RKO (cell line): ENCODE measurements at regions not wholly inside any gene's neighbourhood (a gene's known extent, or its start where the extent isn't known, plus 50 kb on each side); places are given as distances from the start of the nearest gene placed in this dataset.

Experiments
- DNase-seq: peaks from one replicate; pipeline ENCODE4 v3.0.0-alpha.2; 2016; ENCODE audit warnings: low spot score

- DNase-seq = no peak
Measured at GRCh38 chr15:27702581-27702980, 396.5 kb downstream of the OCA2 start.

GRCh38 chr15:27701956-27702355, 397.2 kb downstream of the OCA2 start:
- no peak for DNase-seq

- no peak for DNase-seq
Measured at GRCh38 chr15:27701014-27701413, 398.1 kb downstream of the OCA2 start.

- no peak for DNase-seq
Measured at GRCh38 chr15:27699699-27700098, 399.4 kb downstream of the OCA2 start.

GRCh38 chr15:27696530-27696929, 402.6 kb downstream of the OCA2 start:
- no peak for DNase-seq

- DNase-seq = no peak
Measured at GRCh38 chr15:27695726-27696125, 403.4 kb downstream of the OCA2 start.

GRCh38 chr15:27694506-27695087, 404.5 kb downstream of the OCA2 start:
- no peak for DNase-seq

GRCh38 chr15:27693280-27693679, 405.8 kb downstream of the OCA2 start:
- DNase-seq = no peak

- no peak for DNase-seq
Measured at GRCh38 chr15:27692438-27692837, 406.7 kb downstream of the OCA2 start.

- no peak for DNase-seq
Measured at GRCh38 chr15:27690290-27690689, 408.8 kb downstream of the OCA2 start.

- no peak for DNase-seq
Measured at GRCh38 chr15:27686971-27687370, 412.1 kb downstream of the OCA2 start.

GRCh38 chr15:27686369-27686768, 412.7 kb downstream of the OCA2 start:
- no peak for DNase-seq

GRCh38 chr15:27685644-27686043, 413.5 kb downstream of the OCA2 start:
- no peak for DNase-seq

- no peak for DNase-seq
Measured at GRCh38 chr15:27683121-27683520, 416.0 kb downstream of the OCA2 start.

- DNase-seq = no peak
Measured at GRCh38 chr15:27681038-27681437, 418.1 kb downstream of the OCA2 start.

- no peak for DNase-seq
Measured at GRCh38 chr15:27679731-27680471, 419.2 kb downstream of the OCA2 start.

GRCh38 chr15:27679203-27679602, 419.9 kb downstream of the OCA2 start:
- no peak for DNase-seq

- no peak for DNase-seq
Measured at GRCh38 chr15:27677951-27678350, 421.2 kb downstream of the OCA2 start.

- DNase-seq = no peak
Measured at GRCh38 chr15:27676647-27677046, 422.5 kb downstream of the OCA2 start.

- DNase-seq = no peak
Measured at GRCh38 chr15:27675571-27675970, 423.5 kb downstream of the OCA2 start.

GRCh38 chr15:27674826-27675225, 424.3 kb downstream of the OCA2 start:
- no peak for DNase-seq

GRCh38 chr15:27673766-27674445, 425.2 kb downstream of the OCA2 start:
- no peak for DNase-seq

GRCh38 chr15:27672537-27672936, 426.6 kb downstream of the OCA2 start:
- DNase-seq = no peak
